ENCODE measurements at regions not wholly inside any gene's neighbourhood (a gene's known extent, or its start where the extent isn't known, plus 50 kb on each side); places are given as distances from the start of the nearest gene placed in this dataset.
A peak's percentile ranks its signal among the peaks of the same experiment; 100 is the strongest.

- no peaks in the 10 kb centered on the region for H4K20me1 ChIP-seq (ENCODE audit: insufficient read depth, poor library complexity, severe bottlenecking)
- H3K4me1 ChIP-seq (ENCODE audit: insufficient read depth), result peaks cover 7% of the 10 kb centered on the region
- no peaks in the 10 kb centered on the region for H3K9me3 ChIP-seq (ENCODE audit: low read depth)
- H3K4me3 ChIP-seq, result no peak overlapping the region
- H3K9me2 ChIP-seq (replicated peaks; ENCODE audit: insufficient read depth), result no peaks in the 10 kb centered on the region
- H2AFZ ChIP-seq, result no peak overlapping the region
- peak overlapping the region; percentile 63 for H3K4me2 ChIP-seq
- no peak for DNase-seq (ENCODE audit: low spot score)
- H3K27me3 ChIP-seq, result peaks cover 81% of the 10 kb centered on the region
- H3K79me2 ChIP-seq, result no peaks in the 10 kb centered on the region
- WGBS (ENCODE audit: low lambda C conversion rate, missing lambda C conversion rate), result 7% methylated on average over 10 of the region's 10 CpGs
- TF ChIP-seq EZH2phosphoT487 (IDR thresholded peaks at IDR 0.05; ENCODE audit: low read depth, severe bottlenecking, unreplicated experiment), result no peak
- TF ChIP-seq CTCF (IDR thresholded peaks at IDR 0.05; ENCODE audit: poor library complexity), result no peak
- no peak for TF ChIP-seq EZH2 (IDR thresholded peaks at IDR 0.05; ENCODE audit: borderline replicate concordance)
- no peak overlapping the region for H3K27ac ChIP-seq
- H3K36me3 ChIP-seq (replicated peaks; ENCODE audit: insufficient read depth, low read depth), result no peaks in the 10 kb centered on the region
These were observed 123.7 kb upstream of the HSD17B12 start for GRCh38 chr11:43556612-43557375.

GRCh38 chr11:43557553-43558110 is 122.9 kb upstream of the HSD17B12 start:
- no peaks in the 10 kb centered on the region for H4K20me1 ChIP-seq (ENCODE audit: insufficient read depth, poor library complexity, severe bottlenecking)
- peak; percentile 44 for TF ChIP-seq CTCF (IDR thresholded peaks at IDR 0.05; ENCODE audit: poor library complexity)
- TF ChIP-seq EZH2phosphoT487 (IDR thresholded peaks at IDR 0.05; ENCODE audit: low read depth, severe bottlenecking, unreplicated experiment), result no peak
- H3K79me2 ChIP-seq, result no peaks in the 10 kb centered on the region
- no peaks in the 10 kb centered on the region for H3K9me2 ChIP-seq (replicated peaks; ENCODE audit: insufficient read depth)
- peak overlapping the region; percentile 63 for H3K4me2 ChIP-seq
- peaks cover 7% of the 10 kb centered on the region for H3K4me1 ChIP-seq (ENCODE audit: insufficient read depth)
- peaks cover 79% of the 10 kb centered on the region for H3K27me3 ChIP-seq
- no peak for DNase-seq (ENCODE audit: low spot score)
- H3K36me3 ChIP-seq (replicated peaks; ENCODE audit: insufficient read depth, low read depth), result no peaks in the 10 kb centered on the region
- H3K4me3 ChIP-seq, result no peak overlapping the region
- 6% methylated on average over 12 of the region's 13 CpGs for WGBS (ENCODE audit: low lambda C conversion rate, missing lambda C conversion rate)
- no peaks in the 10 kb centered on the region for H3K9me3 ChIP-seq (ENCODE audit: low read depth)
- no peak overlapping the region for H2AFZ ChIP-seq
- no peak overlapping the region for H3K27ac ChIP-seq

- peaks cover 7% of the 10 kb centered on the region for H3K4me1 ChIP-seq (ENCODE audit: insufficient read depth)
- no peak for DNase-seq (ENCODE audit: low spot score)
- no peak overlapping the region for H2AFZ ChIP-seq
- H3K4me3 ChIP-seq, result no peak overlapping the region
- no peak overlapping the region for H3K27ac ChIP-seq
- H3K27me3 ChIP-seq, result peaks cover 74% of the 10 kb centered on the region
- H3K4me2 ChIP-seq, result peak overlapping the region; percentile 63
- H3K36me3 ChIP-seq (replicated peaks; ENCODE audit: insufficient read depth, low read depth), result no peaks in the 10 kb centered on the region
- WGBS (ENCODE audit: low lambda C conversion rate, missing lambda C conversion rate), result 9% methylated on average over 5 of the region's 5 CpGs
- no peaks in the 10 kb centered on the region for H3K9me3 ChIP-seq (ENCODE audit: low read depth)
- TF ChIP-seq EZH2phosphoT487 (IDR thresholded peaks at IDR 0.05; ENCODE audit: low read depth, severe bottlenecking, unreplicated experiment), result no peak
- TF ChIP-seq EZH2 (IDR thresholded peaks at IDR 0.05; ENCODE audit: borderline replicate concordance), result no peak
- TF ChIP-seq CTCF (IDR thresholded peaks at IDR 0.05; ENCODE audit: poor library complexity), result no peak
- H4K20me1 ChIP-seq (ENCODE audit: insufficient read depth, poor library complexity, severe bottlenecking), result no peaks in the 10 kb centered on the region
- H3K79me2 ChIP-seq, result no peaks in the 10 kb centered on the region
- H3K9me2 ChIP-seq (replicated peaks; ENCODE audit: insufficient read depth), result no peaks in the 10 kb centered on the region
These were observed 122.4 kb upstream of the HSD17B12 start for GRCh38 chr11:43558146-43558545.

All from hepatocyte (in vitro differentiated cells).